ENCODE measurements at regions not wholly inside any gene's neighbourhood (a gene's known extent, or its start where the extent isn't known, plus 50 kb on each side); places are given as distances from the start of the nearest gene placed in this dataset.
"Not testable (repeated sequence)": the region's sequence is repeated elsewhere in the genome, so short reads cannot be mapped to it uniquely, and the experiment has no call there.

DNA sequence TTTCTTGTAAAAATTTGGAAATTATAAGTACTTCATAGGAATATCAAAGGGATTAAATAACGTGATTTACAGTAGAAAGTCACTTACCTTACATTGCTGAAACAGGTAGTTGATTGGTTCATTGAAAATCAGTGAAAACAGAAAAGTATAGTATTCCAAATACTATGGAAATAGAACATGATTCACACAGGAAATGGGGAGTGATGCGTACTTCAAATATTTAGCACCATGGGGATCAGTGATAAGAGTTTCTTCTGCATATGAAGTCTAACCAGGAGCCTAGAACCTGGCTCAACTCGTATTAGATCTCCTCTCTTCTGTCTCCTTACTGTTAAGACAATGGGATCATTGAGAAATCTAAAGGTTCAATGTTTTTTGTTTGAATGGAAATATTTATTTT lies 133.3 kb downstream of the FAM174A start:
- H3K9me3 ChIP-seq (ENCODE audit: low read length), result no peaks in the 10 kb centered on the region
- H3K9ac ChIP-seq (ENCODE audit: low read length), result no peak overlapping the region
- H3K4me1 ChIP-seq (ENCODE audit: insufficient read depth, low read length), result no peaks in the 10 kb centered on the region
- H3K4me3 ChIP-seq (ENCODE audit: low read depth in 1 of 2, low read length in 2 of 2), result no peak overlapping the region
- no peaks in the 10 kb centered on the region for H3K36me3 ChIP-seq (ENCODE audit: insufficient read depth, low read length)
- H3K27ac ChIP-seq (ENCODE audit: low read depth, low read length), result no peak overlapping the region
- no peaks in the 10 kb centered on the region for H3K27me3 ChIP-seq (ENCODE audit: control insufficient read depth in 1 of 2, insufficient read depth in 2 of 2, low read length in 2 of 2)

DNA sequence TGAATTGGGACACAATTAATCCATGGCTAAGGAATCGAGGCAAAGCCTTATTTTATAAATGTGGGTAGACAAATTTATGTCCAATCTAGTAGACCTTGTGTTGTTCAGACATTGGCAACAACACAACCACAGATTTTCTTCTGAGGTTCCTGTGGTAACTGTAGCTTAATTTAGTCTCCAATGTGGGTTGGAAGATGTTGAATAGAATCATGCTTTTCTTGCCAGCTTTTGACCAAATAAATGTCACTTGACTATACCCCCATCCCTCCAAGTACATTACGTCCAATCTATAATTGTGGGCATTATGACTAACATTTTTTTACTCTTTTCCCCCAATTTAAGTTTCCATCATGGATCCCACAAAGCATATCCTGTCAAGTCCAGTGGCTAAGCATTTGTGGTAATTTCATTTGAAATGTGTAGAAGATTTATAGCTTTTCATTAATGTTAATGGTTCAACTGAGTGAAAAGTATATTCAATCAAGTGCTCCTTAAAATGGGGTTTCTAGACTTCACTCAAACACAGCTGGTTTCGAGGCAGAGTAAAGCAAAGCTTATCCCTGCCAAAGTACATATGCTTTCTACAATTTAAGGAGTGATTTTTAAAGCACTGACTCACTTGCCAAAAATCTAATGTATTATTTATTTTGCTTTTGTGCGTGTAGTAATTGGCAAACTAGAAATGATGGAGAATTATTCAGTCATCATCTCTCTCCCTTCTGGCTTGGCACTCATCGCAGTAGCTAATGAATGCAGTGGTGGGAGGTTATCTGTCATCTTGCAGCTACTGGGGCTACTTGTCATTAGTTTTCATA lies 141.8 kb downstream of the FAM174A start:
- no peaks in the 10 kb centered on the region for H3K36me3 ChIP-seq (ENCODE audit: insufficient read depth, low read length)
- H3K27me3 ChIP-seq (ENCODE audit: control insufficient read depth in 1 of 2, insufficient read depth in 2 of 2, low read length in 2 of 2), result no peaks in the 10 kb centered on the region
- no peaks in the 10 kb centered on the region for H3K9me3 ChIP-seq (ENCODE audit: low read length)
- no peak overlapping the region for H3K9ac ChIP-seq (ENCODE audit: low read length)
- no peak overlapping the region for H3K27ac ChIP-seq (ENCODE audit: low read depth, low read length)
- no peaks in the 10 kb centered on the region for H3K4me1 ChIP-seq (ENCODE audit: insufficient read depth, low read length)
- H3K4me3 ChIP-seq (ENCODE audit: low read depth in 1 of 2, low read length in 2 of 2), result no peak overlapping the region

DNA sequence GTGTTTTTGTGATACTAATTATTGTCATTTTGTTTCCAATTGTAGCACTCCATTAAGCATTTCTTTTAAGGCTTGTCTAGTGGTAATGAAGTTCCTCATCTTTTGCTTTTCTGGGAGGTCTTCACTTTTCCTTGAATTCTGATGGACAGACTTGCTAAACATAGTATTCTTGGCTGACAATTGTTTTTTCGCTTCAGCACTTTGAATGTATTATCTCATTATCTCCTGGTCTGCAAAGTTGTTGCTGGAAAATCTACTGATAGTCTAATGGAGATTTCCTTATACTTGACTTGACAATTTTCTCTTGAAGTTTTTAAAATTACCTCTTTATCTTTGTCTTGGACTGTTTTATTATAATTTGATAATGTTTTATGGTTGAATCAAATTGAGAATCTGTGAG lies 147.5 kb downstream of the FAM174A start:
- H3K4me3 ChIP-seq (ENCODE audit: low read depth in 1 of 2, low read length in 2 of 2), result no peak overlapping the region
- no peak overlapping the region for H3K27ac ChIP-seq (ENCODE audit: low read depth, low read length)
- H3K9me3 ChIP-seq (ENCODE audit: low read length), result no peaks in the 10 kb centered on the region
- no peaks in the 10 kb centered on the region for H3K27me3 ChIP-seq (ENCODE audit: control insufficient read depth in 1 of 2, insufficient read depth in 2 of 2, low read length in 2 of 2)
- no peaks in the 10 kb centered on the region for H3K4me1 ChIP-seq (ENCODE audit: insufficient read depth, low read length)
- no peaks in the 10 kb centered on the region for H3K36me3 ChIP-seq (ENCODE audit: insufficient read depth, low read length)
- no peak overlapping the region for H3K9ac ChIP-seq (ENCODE audit: low read length)

DNA sequence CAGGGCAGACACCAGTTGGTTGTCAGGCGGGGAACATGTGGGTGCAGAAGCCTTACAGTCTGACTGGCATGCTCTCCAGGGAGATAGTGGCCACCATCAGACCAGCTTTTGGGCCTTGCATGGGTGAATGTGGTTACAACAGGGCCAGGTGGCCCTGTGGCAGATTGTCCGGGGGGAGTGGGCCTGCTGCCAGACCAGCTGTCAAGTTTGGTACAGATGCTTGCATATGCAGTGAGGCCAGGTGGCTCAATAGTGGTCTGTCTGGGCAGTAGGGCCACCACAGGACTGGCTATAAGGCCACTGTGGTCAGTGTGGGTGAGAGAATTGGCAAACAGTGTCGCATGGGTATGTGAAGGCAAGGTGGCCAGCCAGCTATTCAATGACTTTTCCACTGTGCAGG lies 148.7 kb downstream of the FAM174A start:
- no peaks in the 10 kb centered on the region for H3K36me3 ChIP-seq (ENCODE audit: insufficient read depth, low read length)
- H3K9me3 ChIP-seq (ENCODE audit: low read length), result no peaks in the 10 kb centered on the region
- H3K4me1 ChIP-seq (ENCODE audit: insufficient read depth, low read length), result no peaks in the 10 kb centered on the region
- H3K9ac ChIP-seq (ENCODE audit: low read length), result no peak overlapping the region
- H3K27ac ChIP-seq (ENCODE audit: low read depth, low read length), result no peak overlapping the region
- H3K27me3 ChIP-seq (ENCODE audit: control insufficient read depth in 1 of 2, insufficient read depth in 2 of 2, low read length in 2 of 2), result no peaks in the 10 kb centered on the region
- no peak overlapping the region for H3K4me3 ChIP-seq (ENCODE audit: low read depth in 1 of 2, low read length in 2 of 2)

DNA sequence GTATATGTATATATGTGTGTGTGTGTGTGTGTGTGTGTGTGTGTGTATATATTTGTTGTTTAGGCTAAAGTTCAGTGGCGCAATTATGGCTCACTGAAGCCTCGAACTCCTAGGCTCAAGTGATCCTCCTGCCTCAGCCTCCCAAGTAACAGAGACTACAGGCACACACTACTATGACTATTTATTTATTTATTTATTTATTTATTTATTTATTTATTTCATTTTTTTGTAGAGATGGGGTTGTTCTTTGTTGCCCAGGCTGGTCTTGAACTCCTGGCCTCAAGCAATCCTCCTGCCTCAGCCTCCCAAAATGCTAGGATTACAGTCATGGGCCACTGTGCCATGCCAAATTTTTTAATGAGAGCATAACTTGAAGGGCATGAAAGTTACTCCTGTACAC lies 149.9 kb downstream of the FAM174A start:
- H3K9ac ChIP-seq (ENCODE audit: low read length); H3K4me1 ChIP-seq (ENCODE audit: insufficient read depth, low read length); H3K9me3 ChIP-seq (ENCODE audit: low read length); H3K27me3 ChIP-seq (ENCODE audit: control insufficient read depth in 1 of 2, insufficient read depth in 2 of 2, low read length in 2 of 2); H3K36me3 ChIP-seq (ENCODE audit: insufficient read depth, low read length); H3K4me3 ChIP-seq (ENCODE audit: low read depth in 1 of 2, low read length in 2 of 2); H3K27ac ChIP-seq (ENCODE audit: low read depth, low read length): not testable (repeated sequence)

DNA sequence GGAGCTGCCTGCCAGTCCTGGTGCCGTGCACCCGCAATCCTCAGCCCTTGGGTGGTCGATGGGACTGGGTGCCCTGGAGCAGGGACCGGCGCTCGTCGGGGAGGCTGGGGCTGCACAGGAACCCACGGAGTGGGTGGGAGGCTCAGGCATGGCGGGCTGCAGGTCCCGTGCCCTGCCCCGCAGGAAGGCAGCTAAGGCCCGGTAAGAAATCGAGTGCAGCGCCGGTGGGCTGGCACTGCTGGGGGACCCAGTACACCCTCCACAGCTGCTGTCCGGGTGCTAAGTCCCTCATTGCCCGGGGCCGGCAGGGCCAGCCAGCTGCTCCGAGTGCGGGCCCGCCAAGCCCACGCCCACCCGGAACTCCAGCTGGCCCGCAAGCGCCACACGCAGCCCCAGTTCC lies 153.7 kb downstream of the FAM174A start:
- not testable (repeated sequence) for H3K4me1 ChIP-seq (ENCODE audit: insufficient read depth, low read length); H3K9ac ChIP-seq (ENCODE audit: low read length); H3K9me3 ChIP-seq (ENCODE audit: low read length); H3K4me3 ChIP-seq (ENCODE audit: low read depth in 1 of 2, low read length in 2 of 2); H3K27ac ChIP-seq (ENCODE audit: low read depth, low read length); H3K36me3 ChIP-seq (ENCODE audit: insufficient read depth, low read length); H3K27me3 ChIP-seq (ENCODE audit: control insufficient read depth in 1 of 2, insufficient read depth in 2 of 2, low read length in 2 of 2)

DNA sequence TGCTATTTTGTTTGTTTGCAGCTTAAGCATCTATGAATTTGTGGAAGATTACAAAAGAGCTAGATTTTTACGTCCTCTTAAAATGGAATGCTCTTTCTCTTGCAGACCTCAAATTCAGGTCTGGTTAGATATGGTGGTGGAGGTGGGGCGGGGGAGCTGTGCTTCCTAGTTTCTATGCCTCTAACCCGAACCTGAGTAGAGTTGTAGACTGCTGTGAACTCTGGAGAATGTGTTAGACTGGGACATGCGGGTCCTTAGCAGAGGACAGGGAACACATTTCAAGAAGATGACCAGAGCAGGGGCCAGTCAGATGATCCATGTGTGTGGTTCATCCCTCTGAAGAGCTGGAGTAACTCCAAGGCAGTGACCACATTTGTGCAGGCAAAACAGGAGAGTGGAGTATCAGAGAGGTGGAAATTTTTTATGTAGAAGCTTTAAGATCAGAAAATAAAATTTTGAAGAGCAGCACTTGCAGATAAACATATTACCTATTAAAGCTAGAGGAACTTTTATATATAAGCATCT lies 154.9 kb downstream of the FAM174A start:
- H3K27ac ChIP-seq (ENCODE audit: low read depth, low read length), result no peak overlapping the region
- H3K36me3 ChIP-seq (ENCODE audit: insufficient read depth, low read length), result no peaks in the 10 kb centered on the region
- H3K27me3 ChIP-seq (ENCODE audit: control insufficient read depth in 1 of 2, insufficient read depth in 2 of 2, low read length in 2 of 2), result no peaks in the 10 kb centered on the region
- H3K9ac ChIP-seq (ENCODE audit: low read length), result no peak overlapping the region
- H3K9me3 ChIP-seq (ENCODE audit: low read length), result no peaks in the 10 kb centered on the region
- no peaks in the 10 kb centered on the region for H3K4me1 ChIP-seq (ENCODE audit: insufficient read depth, low read length)
- H3K4me3 ChIP-seq (ENCODE audit: low read depth in 1 of 2, low read length in 2 of 2), result no peak overlapping the region

DNA sequence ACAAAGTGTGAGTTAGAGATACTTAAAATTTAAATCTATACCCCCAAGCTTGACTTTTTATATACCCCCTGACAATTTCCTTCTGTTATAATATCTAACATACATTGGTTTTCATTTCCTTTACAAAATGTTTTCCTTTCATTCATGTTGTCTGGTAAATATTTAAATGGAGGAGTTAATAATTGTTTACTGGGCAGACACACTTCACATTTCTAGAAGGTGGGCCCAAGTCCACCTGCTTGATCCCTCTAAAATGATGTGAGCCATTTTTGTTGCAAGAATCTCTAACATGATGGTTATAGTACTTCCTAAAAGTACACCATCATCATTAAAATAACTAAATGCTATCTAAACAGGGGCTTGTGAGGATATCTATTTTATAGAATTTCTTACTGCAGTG lies 155.9 kb downstream of the FAM174A start:
- no peak overlapping the region for H3K9ac ChIP-seq (ENCODE audit: low read length)
- no peak overlapping the region for H3K4me3 ChIP-seq (ENCODE audit: low read depth in 1 of 2, low read length in 2 of 2)
- no peaks in the 10 kb centered on the region for H3K4me1 ChIP-seq (ENCODE audit: insufficient read depth, low read length)
- H3K27me3 ChIP-seq (ENCODE audit: control insufficient read depth in 1 of 2, insufficient read depth in 2 of 2, low read length in 2 of 2), result no peaks in the 10 kb centered on the region
- no peak overlapping the region for H3K27ac ChIP-seq (ENCODE audit: low read depth, low read length)
- H3K36me3 ChIP-seq (ENCODE audit: insufficient read depth, low read length), result no peaks in the 10 kb centered on the region
- H3K9me3 ChIP-seq (ENCODE audit: low read length), result no peaks in the 10 kb centered on the region

DNA sequence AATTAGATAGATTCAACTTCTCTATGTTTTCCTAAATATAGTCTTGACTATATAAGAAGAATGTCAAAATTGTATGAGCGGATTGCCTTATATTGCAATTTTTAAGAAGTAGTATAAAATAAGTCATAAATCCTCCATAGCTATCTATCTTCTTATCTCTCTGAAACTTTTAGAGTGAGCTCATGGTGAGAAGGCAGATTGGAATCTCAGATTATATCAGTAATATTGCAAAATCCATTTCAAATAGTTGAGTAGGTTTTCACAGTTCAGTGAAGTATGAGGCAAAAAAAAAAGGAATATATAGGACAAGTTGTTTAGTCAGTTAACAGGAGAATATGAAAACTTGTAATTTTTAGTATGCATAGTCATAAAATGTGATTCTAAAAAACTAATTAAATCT lies 156.4 kb downstream of the FAM174A start:
- H3K27ac ChIP-seq (ENCODE audit: low read depth, low read length), result no peak overlapping the region
- no peak overlapping the region for H3K4me3 ChIP-seq (ENCODE audit: low read depth in 1 of 2, low read length in 2 of 2)
- no peaks in the 10 kb centered on the region for H3K4me1 ChIP-seq (ENCODE audit: insufficient read depth, low read length)

DNA sequence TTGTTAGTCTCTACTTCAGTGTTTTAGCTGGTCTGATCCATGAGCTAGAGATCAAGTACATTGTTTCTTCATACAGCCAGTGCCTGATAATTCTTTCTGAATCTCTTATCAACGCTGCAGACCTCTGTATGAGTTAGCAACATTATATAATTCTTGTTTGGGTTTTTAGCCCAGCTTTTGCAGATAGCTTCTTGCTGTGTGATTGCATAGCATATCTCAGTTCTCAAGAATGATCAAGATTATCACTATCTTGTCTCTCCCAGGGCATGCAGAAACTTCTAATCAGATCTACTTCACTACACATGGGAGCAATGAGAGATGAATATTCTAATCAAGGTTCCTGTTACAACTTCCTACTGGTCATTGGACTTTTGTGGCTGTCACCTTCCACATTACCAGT lies 158.3 kb downstream of the FAM174A start:
- Histone ChIP-seq H3K27me3 (ENCODE audit: control insufficient read depth in 1 of 2, insufficient read depth in 2 of 2, low read length in 2 of 2) (no peaks in the 10 kb centered on the region), H3K27ac (ENCODE audit: low read depth, low read length) (no peak overlapping the region), H3K4me1 (ENCODE audit: insufficient read depth, low read length) (no peaks in the 10 kb centered on the region), H3K36me3 (ENCODE audit: insufficient read depth, low read length) (no peaks in the 10 kb centered on the region), H3K4me3 (ENCODE audit: low read depth in 1 of 2, low read length in 2 of 2) (no peak overlapping the region), H3K9me3 (ENCODE audit: low read length) (no peaks in the 10 kb centered on the region), H3K9ac (ENCODE audit: low read length) (no peak overlapping the region)

More for the DNA sequence above, 156.4 kb downstream of the FAM174A start:
- H3K9me3 ChIP-seq (ENCODE audit: low read length), result no peaks in the 10 kb centered on the region
- no peaks in the 10 kb centered on the region for H3K27me3 ChIP-seq (ENCODE audit: control insufficient read depth in 1 of 2, insufficient read depth in 2 of 2, low read length in 2 of 2)
- H3K36me3 ChIP-seq (ENCODE audit: insufficient read depth, low read length), result no peaks in the 10 kb centered on the region
- H3K9ac ChIP-seq (ENCODE audit: low read length), result no peak overlapping the region

DNA sequence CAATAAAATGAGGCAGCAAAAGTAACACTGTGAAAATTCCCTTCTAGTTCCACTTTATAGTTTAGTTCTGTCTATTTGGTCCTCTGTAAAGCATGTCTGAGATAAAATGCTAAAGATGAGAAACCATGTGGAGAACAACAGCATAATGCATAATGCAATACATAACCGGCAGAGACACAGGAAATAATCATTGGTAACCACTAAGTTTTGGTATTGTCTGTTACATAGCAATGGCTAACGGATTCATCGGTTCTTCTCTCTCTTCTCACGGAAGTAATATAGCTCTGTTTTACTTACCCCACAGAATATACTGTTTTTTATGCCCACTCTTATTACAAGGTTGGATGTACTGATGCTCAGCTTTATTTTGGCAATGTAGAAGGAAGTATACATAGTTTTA lies 158.9 kb downstream of the FAM174A start:
- H3K27me3 ChIP-seq (ENCODE audit: control insufficient read depth in 1 of 2, insufficient read depth in 2 of 2, low read length in 2 of 2), result no peaks in the 10 kb centered on the region
- no peaks in the 10 kb centered on the region for H3K4me1 ChIP-seq (ENCODE audit: insufficient read depth, low read length)
- no peak overlapping the region for H3K9ac ChIP-seq (ENCODE audit: low read length)
- H3K27ac ChIP-seq (ENCODE audit: low read depth, low read length), result no peak overlapping the region
- no peaks in the 10 kb centered on the region for H3K9me3 ChIP-seq (ENCODE audit: low read length)
- no peaks in the 10 kb centered on the region for H3K36me3 ChIP-seq (ENCODE audit: insufficient read depth, low read length)
- H3K4me3 ChIP-seq (ENCODE audit: low read depth in 1 of 2, low read length in 2 of 2), result no peak overlapping the region

DNA sequence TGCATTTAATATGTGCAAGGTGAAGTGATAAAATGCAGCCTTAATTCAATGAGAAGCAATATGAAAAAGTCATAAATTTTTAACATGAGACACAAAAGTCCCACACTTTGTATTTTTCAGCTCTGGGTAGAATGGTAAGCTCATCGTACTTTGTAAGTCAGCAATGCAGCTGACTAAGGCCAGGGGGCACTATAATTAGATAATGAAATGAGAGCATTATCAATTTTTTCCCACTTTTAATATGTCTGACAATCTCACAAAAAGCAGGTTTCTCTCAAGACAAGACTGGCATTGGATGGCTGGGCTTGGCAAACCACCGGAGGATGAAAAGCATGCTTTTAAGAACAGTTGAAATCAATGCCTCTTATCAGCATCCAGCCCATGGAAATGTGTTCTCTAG lies 162.8 kb downstream of the FAM174A start:
- H3K4me1 ChIP-seq (ENCODE audit: insufficient read depth, low read length), result no peaks in the 10 kb centered on the region
- no peak overlapping the region for H3K27ac ChIP-seq (ENCODE audit: low read depth, low read length)
- no peaks in the 10 kb centered on the region for H3K9me3 ChIP-seq (ENCODE audit: low read length)
- H3K36me3 ChIP-seq (ENCODE audit: insufficient read depth, low read length), result no peaks in the 10 kb centered on the region
- no peaks in the 10 kb centered on the region for H3K27me3 ChIP-seq (ENCODE audit: control insufficient read depth in 1 of 2, insufficient read depth in 2 of 2, low read length in 2 of 2)
- H3K9ac ChIP-seq (ENCODE audit: low read length), result no peak overlapping the region
- H3K4me3 ChIP-seq (ENCODE audit: low read depth in 1 of 2, low read length in 2 of 2), result no peak overlapping the region

All from muscle layer of colon (tissue), 2 donors.